Neuronal stem cell (in vitro differentiated cells): ENCODE measurements at regions not wholly inside any gene's neighbourhood (a gene's known extent, or its start where the extent isn't known, plus 50 kb on each side); places are given as distances from the start of the nearest gene placed in this dataset.

Experiments
- DNase-seq: peaks from one replicate; pipeline ENCODE4 v3.0.0-alpha.2; 2013; ENCODE audit warnings: low spot score
- H2AFZ ChIP-seq: one replicate; pipeline ENCODE4 v1.6.1; 2013; ENCODE audit warnings: mild to moderate bottlenecking, low read length, inconsistent platforms
- H2AK5ac ChIP-seq: 2 replicates; pipeline ENCODE4 v1.6.1; 2013; ENCODE audit warnings: low read depth, mild to moderate bottlenecking, inconsistent platforms, low read length, moderate library complexity, mixed read lengths
- H2BK120ac ChIP-seq: 2 replicates; pipeline ENCODE4 v1.6.1; 2013; ENCODE audit warnings: low read depth, mild to moderate bottlenecking, inconsistent platforms, low read length, moderate library complexity, mixed read lengths
- H2BK12ac ChIP-seq: one replicate; pipeline ENCODE4 v1.6.1; 2013; ENCODE audit warnings: low read length, inconsistent platforms
- H2BK15ac ChIP-seq: 2 replicates; pipeline ENCODE4 v1.6.1; 2013; ENCODE audit warnings: mild to moderate bottlenecking, low read length, inconsistent platforms, mixed read lengths
- H2BK5ac ChIP-seq: one replicate; pipeline ENCODE4 v1.6.1; 2013; ENCODE audit warnings: inconsistent platforms, mild to moderate bottlenecking, low read length, moderate library complexity
- H3K14ac ChIP-seq: one replicate; pipeline ENCODE4 v1.6.1; 2013; ENCODE audit warnings: low read length, inconsistent platforms
- H3K18ac ChIP-seq: 2 replicates; pipeline ENCODE4 v1.6.1; 2013; ENCODE audit warnings: low read length, inconsistent platforms
- H3K23ac ChIP-seq: 2 replicates; pipeline ENCODE4 v1.6.1; 2013; ENCODE audit warnings: low read depth, mild to moderate bottlenecking, mixed read lengths, low read length, inconsistent platforms; ENCODE audit not compliant: poor library complexity
- H3K27ac ChIP-seq: replicated peaks from 3 replicates; pipeline ENCODE4 v1.5.1; 2013; ENCODE audit warnings: low read length, inconsistent platforms
- H3K27me3 ChIP-seq, 3 experiments: 2 replicates each; pipeline ENCODE4 v1.6.1; 2013; ENCODE audit warnings: low read length in 3 of 3, mild to moderate bottlenecking in 2 of 3, inconsistent platforms in 1 of 3, low read depth in 1 of 3, mixed read lengths in 1 of 3, moderate library complexity in 1 of 3; ENCODE audit not compliant: control insufficient read depth in 3 of 3, insufficient read depth in 3 of 3
- H3K36me3 ChIP-seq, 2 donors: replicated peaks in 1 of 2; 2 replicates each; pipeline ENCODE4 v1.6.1; 2013; ENCODE audit warnings: low read length in 2 of 2; ENCODE audit not compliant: control insufficient read depth in 2 of 2, insufficient read depth in 2 of 2
- H3K4ac ChIP-seq: 2 replicates; pipeline ENCODE4 v1.6.1; 2013; ENCODE audit warnings: inconsistent platforms, mild to moderate bottlenecking, low read length, moderate library complexity
- H3K4me1 ChIP-seq, 2 donors: 1 replicate in 1 of 2; 2 replicates in 1 of 2; pipeline ENCODE4 v1.6.1; 2013; ENCODE audit warnings: low read length in 2 of 2, low read depth in 1 of 2; ENCODE audit not compliant: control insufficient read depth in 2 of 2, insufficient read depth in 1 of 2
- H3K4me2 ChIP-seq: one replicate; pipeline ENCODE4 v1.6.1; 2013; ENCODE audit warnings: mild to moderate bottlenecking, low read length, inconsistent platforms; ENCODE audit not compliant: insufficient read depth, poor library complexity, severe bottlenecking
- H3K4me3 ChIP-seq, 2 donors: 2 replicates each; pipeline ENCODE4 v1.5.1; 2013; ENCODE audit warnings: low read length in 2 of 2, mild to moderate bottlenecking in 2 of 2, inconsistent platforms in 1 of 2, moderate library complexity in 1 of 2
- H3K79me1 ChIP-seq: one replicate; pipeline ENCODE4 v1.6.1; 2013; ENCODE audit warnings: low read depth, mild to moderate bottlenecking, inconsistent platforms, low read length, moderate library complexity
- H3K9ac ChIP-seq: one replicate; pipeline ENCODE4 v1.6.1; 2013; ENCODE audit warnings: mild to moderate bottlenecking, low read depth, low read length, inconsistent platforms; ENCODE audit not compliant: poor library complexity
- H3K9me3 ChIP-seq, 2 donors: replicated peaks in 1 of 2; 2 replicates each; pipeline versions ENCODE3 to v1.6.1; 2013; ENCODE audit warnings: low read length in 2 of 2, mild to moderate bottlenecking in 2 of 2, inconsistent platforms in 1 of 2, low read depth in 1 of 2, mixed read lengths in 1 of 2, moderate library complexity in 1 of 2; ENCODE audit not compliant: control insufficient read depth in 2 of 2, insufficient read depth in 1 of 2
- H4K8ac ChIP-seq: one replicate; pipeline ENCODE4 v1.6.1; 2013; ENCODE audit warnings: low read depth, mild to moderate bottlenecking, inconsistent platforms, low read length, moderate library complexity
- H4K91ac ChIP-seq: one replicate; pipeline ENCODE4 v1.6.1; 2013; ENCODE audit warnings: low read length, low read depth, mild to moderate bottlenecking, inconsistent platforms; ENCODE audit not compliant: poor library complexity
- WGBS, 2 donors: extraction: QIAGEN DNeasy Blood & Tissue Kit; methylation state at CpG; one replicate each; pipeline ENCODE4 v1.1.7; 2013; ENCODE audit warnings: missing lambda C conversion rate in 2 of 2, mixed read lengths in 1 of 2; ENCODE audit not compliant: insufficient read length in 2 of 2, insufficient replicate concordance in 1 of 2; ENCODE audit errors: extremely low coverage in 2 of 2; 5-methylcytosine and 5-hydroxymethylcytosine counted together

- Histone ChIP-seq H3K27ac (no peak overlapping the region), H3K4me2 (no peak overlapping the region), H2AFZ (no peak overlapping the region), H3K14ac (no peak overlapping the region), H3K23ac (no peak overlapping the region), H3K4ac (no peak overlapping the region), H2AK5ac (no peak overlapping the region), H3K18ac (no peak overlapping the region), H2BK5ac (no peak overlapping the region), H2BK12ac (no peak overlapping the region), H3K79me1 (no peaks in the 10 kb centered on the region), H3K36me3 (no peaks in the 10 kb centered on the region), H3K4me3 (no peak overlapping the region), H3K9ac (no peak overlapping the region), H3K9me3 (no peaks in the 10 kb centered on the region), H4K91ac (no peak overlapping the region), H2BK120ac (no peak overlapping the region), H3K4me1 (no peaks in the 10 kb centered on the region), H2BK15ac (no peak overlapping the region), H3K27me3 (peaks cover 0 to 3% (median 0%) of the 10 kb centered on the region in 3 experiments), H4K8ac (no peak overlapping the region)
- no peak for DNase-seq
- WGBS, 2 donors: no CpG with 5 or more reads among the region's 3 CpGs
These were observed 696.9 kb upstream of the NRP1 start for GRCh38 chr10:34031400-34031799.

DNA sequence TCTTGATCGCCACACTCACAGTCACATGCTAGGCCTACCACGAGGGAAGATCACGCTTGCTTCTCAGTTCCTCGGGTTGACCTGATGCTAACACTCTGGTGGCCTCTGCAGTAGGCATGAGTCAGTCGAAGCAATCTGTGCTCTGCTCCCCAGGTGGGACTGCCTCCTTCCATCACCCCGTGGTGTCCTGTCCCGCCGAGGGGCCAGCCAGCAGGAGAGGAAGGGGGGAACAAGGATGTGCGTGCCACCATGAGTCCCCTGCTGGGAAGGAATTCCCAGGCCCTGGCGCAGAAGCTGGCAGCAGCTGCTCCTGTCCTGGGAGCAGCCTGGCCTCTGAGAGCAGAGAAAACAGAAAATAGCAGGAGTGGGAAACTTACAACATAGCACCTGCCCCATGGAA, 695.0 kb upstream of the NRP1 start:
- no peak overlapping the region for H3K9ac ChIP-seq
- WGBS, 2 donors: no CpG with 5 or more reads among the region's 10 CpGs

GRCh38 chr10:34028936-34029335, 694.5 kb upstream of the NRP1 start:
- Histone ChIP-seq H3K36me3 (no peaks in the 10 kb centered on the region), H2BK5ac (no peak overlapping the region), H3K4me3 (no peak overlapping the region), H3K27me3 (peaks cover 0 to 3% (median 0%) of the 10 kb centered on the region in 3 experiments), H3K4ac (no peak overlapping the region), H2AK5ac (no peak overlapping the region), H3K4me2 (no peak overlapping the region), H3K18ac (no peak overlapping the region), H3K23ac (no peak overlapping the region), H3K14ac (no peak overlapping the region), H3K9ac (no peak overlapping the region), H3K79me1 (no peaks in the 10 kb centered on the region), H2BK12ac (no peak overlapping the region), H4K8ac (no peak overlapping the region), H2AFZ (no peak overlapping the region), H3K9me3 (peaks cover 0 to 8% of the 10 kb centered on the region in 2 donors), H2BK15ac (no peak overlapping the region), H2BK120ac (no peak overlapping the region), H4K91ac (no peak overlapping the region), H3K4me1 (no peaks in the 10 kb centered on the region), H3K27ac (no peak overlapping the region)
- no CpG with 5 or more reads among the region's 3 CpGs for WGBS, 2 donors
- DNase-seq: no peak

More for the DNA sequence above, 695.0 kb upstream of the NRP1 start:
- H3K18ac ChIP-seq: peak overlapping the region; percentile 38
- no peak overlapping the region for H2BK120ac ChIP-seq
- no peak for DNase-seq
- no peak overlapping the region for H3K27ac ChIP-seq
- H3K9me3 ChIP-seq: peaks cover 0 to 8% of the 10 kb centered on the region in 2 donors
- H3K4me2 ChIP-seq: no peak overlapping the region
- no peak overlapping the region for H2BK15ac ChIP-seq
- no peak overlapping the region for H4K8ac ChIP-seq
- H3K4me1 ChIP-seq: no peaks in the 10 kb centered on the region
- H3K14ac ChIP-seq: peak overlapping the region; percentile 15
- H2AK5ac ChIP-seq: peak overlapping the region; percentile 65
- H2BK12ac ChIP-seq: no peak overlapping the region
- H3K4ac ChIP-seq: no peak overlapping the region
- peak overlapping the region; percentile 15 for H2BK5ac ChIP-seq
- H3K23ac ChIP-seq: no peak overlapping the region
- H3K36me3 ChIP-seq: no peaks in the 10 kb centered on the region
- no peaks in the 10 kb centered on the region for H3K79me1 ChIP-seq
- no peak overlapping the region for H3K4me3 ChIP-seq
- H3K27me3 ChIP-seq: peaks cover 0 to 3% (median 0%) of the 10 kb centered on the region in 3 experiments
- no peak overlapping the region for H4K91ac ChIP-seq
- H2AFZ ChIP-seq: no peak overlapping the region

DNA sequence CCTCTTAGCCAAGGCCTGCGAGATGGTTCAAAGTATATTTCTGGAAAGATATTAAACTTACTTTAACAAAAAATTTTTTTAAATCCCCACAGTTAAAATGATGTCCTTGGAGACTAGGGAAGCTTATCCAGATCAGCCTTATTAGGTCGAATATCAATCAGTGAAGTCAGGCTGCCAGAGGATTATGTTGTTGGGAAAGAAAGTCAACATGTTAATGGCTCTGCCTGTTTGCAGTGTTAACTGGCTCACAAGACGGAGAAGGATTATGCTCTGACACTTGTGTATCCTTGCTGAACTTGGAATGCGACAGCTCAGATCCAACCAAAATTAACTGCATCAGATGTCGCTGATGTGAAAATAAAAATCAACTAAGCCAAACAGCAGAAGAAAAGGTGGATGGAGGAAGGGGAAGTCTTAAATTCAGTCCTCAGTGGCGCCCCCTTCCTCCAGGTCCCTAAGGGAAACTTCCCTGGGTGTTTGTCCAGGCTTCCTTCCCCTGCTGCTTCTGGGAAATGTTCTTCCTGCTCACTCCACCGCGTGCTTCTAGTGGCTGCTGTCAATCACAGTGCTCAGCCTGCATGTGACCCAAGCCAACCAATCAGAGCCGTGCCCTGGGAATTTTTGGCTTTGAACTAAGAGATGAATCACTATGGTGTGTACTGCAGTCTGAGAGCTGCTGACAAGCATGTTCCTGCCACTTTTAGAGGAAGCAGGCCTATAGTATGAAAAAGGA, 690.4 kb upstream of the NRP1 start:
- H3K18ac ChIP-seq: peak overlapping the region; percentile 9
- no CpG with 5 or more reads among the region's 9 CpGs for WGBS, 2 donors
- no peak overlapping the region for H2BK12ac ChIP-seq
- no peaks in the 10 kb centered on the region for H3K4me1 ChIP-seq
- H2AK5ac ChIP-seq: no peak overlapping the region
- no peak overlapping the region for H4K8ac ChIP-seq
- no peaks in the 10 kb centered on the region for H3K27me3 ChIP-seq
- no peak overlapping the region for H3K23ac ChIP-seq
- no peak overlapping the region for H4K91ac ChIP-seq
- no peak overlapping the region for H3K4ac ChIP-seq
- no peak overlapping the region for H3K4me3 ChIP-seq
- H3K36me3 ChIP-seq: no peaks in the 10 kb centered on the region
- H2BK5ac ChIP-seq: no peak overlapping the region
- DNase-seq: no peak
- H2BK15ac ChIP-seq: no peak overlapping the region
- no peak overlapping the region for H3K4me2 ChIP-seq
- H2AFZ ChIP-seq: no peak overlapping the region
- no peak overlapping the region for H3K14ac ChIP-seq
- H3K27ac ChIP-seq: no peak overlapping the region
- no peak overlapping the region for H2BK120ac ChIP-seq
- peaks cover 0 to 8% of the 10 kb centered on the region in 2 donors for H3K9me3 ChIP-seq
- no peaks in the 10 kb centered on the region for H3K79me1 ChIP-seq
- no peak overlapping the region for H3K9ac ChIP-seq
